ENCODE measurements at regions not wholly inside any gene's neighbourhood (a gene's known extent, or its start where the extent isn't known, plus 50 kb on each side); places are given as distances from the start of the nearest gene placed in this dataset.
"Not testable (repeated sequence)": the region's sequence is repeated elsewhere in the genome, so short reads cannot be mapped to it uniquely, and the experiment has no call there.

DNA sequence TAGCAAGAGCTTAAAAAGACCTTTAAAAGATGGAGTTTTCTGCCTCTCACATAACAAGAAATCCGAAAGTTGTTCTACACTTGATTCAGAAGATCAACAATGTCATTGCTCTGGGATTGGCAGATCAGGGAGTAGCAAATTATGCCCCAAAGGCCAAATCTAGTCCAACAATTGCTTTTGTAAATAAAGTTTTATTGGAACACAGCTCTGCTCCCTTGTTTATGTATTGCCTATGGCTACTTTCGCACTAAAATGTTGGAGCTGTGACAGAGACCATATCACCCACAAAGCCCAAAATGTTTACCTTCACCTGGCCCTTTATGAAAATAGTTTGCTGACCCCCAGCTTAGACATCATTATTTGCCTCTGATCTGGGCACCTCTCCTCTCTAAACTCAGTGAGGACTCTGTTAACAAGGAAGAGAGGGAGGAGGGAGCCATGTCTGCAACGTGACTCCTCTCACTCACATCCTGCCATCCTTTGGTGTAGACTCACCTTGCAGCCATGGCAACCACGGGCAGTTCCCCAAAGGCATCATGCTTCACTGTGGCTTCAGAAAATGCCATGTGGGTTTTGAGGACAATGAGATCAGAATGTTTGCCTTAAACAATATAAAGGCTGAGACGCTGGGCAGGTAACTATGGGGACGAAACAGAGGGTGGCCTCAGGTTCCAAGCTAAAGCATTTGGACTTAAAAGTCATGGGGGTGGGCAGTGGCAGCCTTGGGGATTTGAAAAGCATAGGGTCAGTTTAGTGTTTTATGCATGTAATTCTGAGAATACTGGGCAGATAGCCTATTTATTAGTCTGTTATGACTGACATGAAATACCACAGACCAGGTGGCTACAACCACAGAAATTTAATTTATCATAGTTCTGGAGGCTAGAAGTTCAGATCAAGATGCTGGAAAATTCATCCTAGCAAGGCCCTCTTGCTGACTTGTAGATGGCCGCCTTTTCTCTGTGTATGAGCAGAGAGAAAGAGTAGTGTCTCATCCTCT, 149.7 kb upstream of the TNFAIP3 start:
- peak; percentile 90 for DNase-seq
- H3K36me3 Mint-ChIP-seq, result no peaks in the 10 kb centered on the region
- CTCF ChIA-PET, result interaction anchor here (0.8 to 3.1 kb wide), 12 partner anchors 9 to 289 kb away, joined by 3 to 19 read pairs (median 4); partner anchors contain the start of gene TNFAIP3
- POLR2A ChIA-PET, result interaction anchor here (0.6 to 4.0 kb wide), 11 partner anchors 9 to 230 kb away, joined by 3 to 32 read pairs (median 5); partner anchors contain the start of gene TNFAIP3
- H3K4me3 Mint-ChIP-seq, result no peak overlapping the region
- no peaks in the 10 kb centered on the region for H3K9me3 Mint-ChIP-seq
- no peaks in the 10 kb centered on the region for H3K27me3 Mint-ChIP-seq
- intact Hi-C loops (cut with micrococcal nuclease), result loop anchor here (1.0 kb wide), 2 partner anchors 9 to 107 kb away; no protein-coding TSS in a partner anchor
- peak overlapping the region; percentile 69 for H3K27ac Mint-ChIP-seq
- H3K4me1 Mint-ChIP-seq (ENCODE audit: low read depth), result peaks cover 47% of the 10 kb centered on the region

DNA sequence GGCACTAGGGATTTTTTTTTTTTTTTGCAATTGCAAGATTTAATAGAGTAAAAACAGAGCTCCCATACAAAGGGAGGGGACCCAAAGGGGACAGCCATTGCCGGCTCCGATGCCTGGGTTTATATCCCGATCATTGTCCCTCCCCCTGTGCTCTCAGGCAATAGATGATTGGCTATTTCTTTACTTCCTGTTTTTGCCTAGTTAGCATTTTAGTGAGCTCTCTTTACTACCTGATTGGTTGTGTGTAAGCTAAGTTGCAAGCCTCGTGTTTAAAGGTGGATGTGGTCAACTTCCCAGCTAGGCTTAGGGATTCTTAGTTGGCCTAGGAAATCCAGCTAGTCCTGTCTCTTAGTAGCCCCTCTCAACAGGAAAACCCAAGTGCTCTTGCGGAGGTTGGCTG, 148.2 kb upstream of the TNFAIP3 start:
- H3K27ac Mint-ChIP-seq; H3K4me3 Mint-ChIP-seq; H3K9me3 Mint-ChIP-seq; H3K36me3 Mint-ChIP-seq; intact Hi-C loops (cut with micrococcal nuclease); DNase-seq; H3K27me3 Mint-ChIP-seq: not testable (repeated sequence)
- peaks cover 55% of the 10 kb centered on the region for H3K4me1 Mint-ChIP-seq (ENCODE audit: low read depth)
- POLR2A ChIA-PET, result interaction anchor here (0.7 kb wide), 1 partner anchor 232 kb away, joined by 4 read pairs; no protein-coding TSS in a partner anchor
- CTCF ChIA-PET, result interaction anchor here (0.7 kb wide), 1 partner anchor 134 kb away, joined by 6 read pairs; no protein-coding TSS in a partner anchor

DNA sequence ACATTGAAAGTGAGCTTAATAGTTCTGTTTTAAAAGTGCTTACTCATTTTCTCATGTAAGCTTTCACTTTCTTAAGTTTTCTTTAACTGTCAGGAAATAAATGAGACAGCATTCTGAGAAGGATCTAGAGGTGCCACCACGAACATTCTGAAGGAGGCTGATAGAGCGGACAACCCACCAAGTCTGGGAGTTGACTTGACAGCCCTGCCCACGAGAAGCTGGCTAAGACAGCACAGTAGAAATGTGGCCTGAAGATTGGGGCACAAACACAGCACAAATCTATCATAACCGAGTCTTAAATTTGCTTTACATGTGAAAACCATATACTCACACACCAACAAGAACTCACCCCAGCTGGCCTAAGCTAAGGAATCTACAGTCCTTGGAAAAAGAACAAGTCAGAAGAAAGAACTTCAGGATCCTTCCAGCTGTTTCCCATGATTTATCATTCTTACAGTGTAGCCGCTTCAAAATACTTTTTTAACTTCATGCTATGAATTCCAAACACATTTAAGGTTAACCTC, 144.2 kb upstream of the TNFAIP3 start:
- Mint-ChIP-seq H3K27ac (peak overlapping the region; percentile 68), H3K36me3 (no peaks in the 10 kb centered on the region), H3K27me3 (peaks cover 6% of the 10 kb centered on the region), H3K9me3 (no peaks in the 10 kb centered on the region), H3K4me1 (ENCODE audit: low read depth) (peaks cover 16% of the 10 kb centered on the region), H3K4me3 (peak overlapping the region; percentile 3)
- DNase-seq, result peak; percentile 56
- intact Hi-C loops (cut with micrococcal nuclease), result loop anchor here (2.0 kb wide), 1 partner anchor 14 kb away; no protein-coding TSS in a partner anchor
- ChIA-PET CTCF (interaction anchor here (1.3 kb wide), 2 partner anchors 72 to 147 kb away, joined by 3 read pairs; no protein-coding TSS in a partner anchor), POLR2A (interaction anchor here (0.6 to 1.2 kb wide), 7 partner anchors 19 to 150 kb away, joined by 3 to 5 read pairs (median 3); no protein-coding TSS in a partner anchor)

DNA sequence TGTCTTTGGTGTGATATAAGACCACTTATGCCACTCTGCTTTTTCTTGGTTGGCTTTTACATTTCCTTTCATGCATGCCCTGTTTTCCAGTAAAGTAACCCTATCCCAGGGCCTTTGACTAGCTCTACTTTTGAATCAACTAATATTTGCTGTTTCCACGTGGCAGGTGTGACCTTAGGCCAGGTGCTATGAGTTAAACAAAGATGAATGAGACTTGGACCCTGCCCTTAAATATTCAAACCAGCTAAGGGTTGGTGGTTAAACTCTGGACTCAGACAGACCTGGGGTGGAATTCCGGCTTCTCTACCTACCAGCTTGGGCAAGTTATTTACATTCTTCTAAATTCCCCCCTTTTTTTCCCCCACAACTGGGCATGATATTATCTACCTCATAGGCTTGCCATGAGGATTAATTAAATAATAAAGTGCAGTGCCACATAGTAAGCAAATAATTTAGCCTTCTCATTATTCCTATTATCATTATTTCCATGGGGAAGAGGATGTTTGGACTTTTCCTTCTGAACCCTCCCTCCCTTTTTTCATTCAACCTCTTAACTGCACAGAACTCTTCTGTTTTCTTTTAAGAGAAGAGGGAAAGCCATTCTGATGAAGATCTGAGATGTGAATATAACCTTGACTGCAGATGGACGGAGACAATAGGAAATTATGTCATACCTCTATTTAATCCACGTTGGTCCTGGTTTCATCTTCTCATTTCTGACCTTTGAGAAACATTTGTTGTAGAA, 143.6 kb upstream of the TNFAIP3 start:
- POLR2A ChIA-PET, result interaction anchor here (0.6 to 1.2 kb wide), 6 partner anchors 18 to 143 kb away, joined by 3 to 5 read pairs (median 4); no protein-coding TSS in a partner anchor
- intact Hi-C loops (cut with micrococcal nuclease), result loop anchor here (2.0 kb wide), 1 partner anchor 13 kb away; no protein-coding TSS in a partner anchor
- no peak for DNase-seq
- no peaks in the 10 kb centered on the region for H3K36me3 Mint-ChIP-seq
- H3K9me3 Mint-ChIP-seq, result no peaks in the 10 kb centered on the region
- peaks cover 9% of the 10 kb centered on the region for H3K27me3 Mint-ChIP-seq
- no peak overlapping the region for H3K27ac Mint-ChIP-seq
- peaks cover 10% of the 10 kb centered on the region for H3K4me1 Mint-ChIP-seq (ENCODE audit: low read depth)
- H3K4me3 Mint-ChIP-seq, result no peak overlapping the region
- CTCF ChIA-PET, result interaction anchor here (0.7 to 1.3 kb wide), 3 partner anchors 72 to 1034 kb away, joined by 3 read pairs; no protein-coding TSS in a partner anchor

DNA sequence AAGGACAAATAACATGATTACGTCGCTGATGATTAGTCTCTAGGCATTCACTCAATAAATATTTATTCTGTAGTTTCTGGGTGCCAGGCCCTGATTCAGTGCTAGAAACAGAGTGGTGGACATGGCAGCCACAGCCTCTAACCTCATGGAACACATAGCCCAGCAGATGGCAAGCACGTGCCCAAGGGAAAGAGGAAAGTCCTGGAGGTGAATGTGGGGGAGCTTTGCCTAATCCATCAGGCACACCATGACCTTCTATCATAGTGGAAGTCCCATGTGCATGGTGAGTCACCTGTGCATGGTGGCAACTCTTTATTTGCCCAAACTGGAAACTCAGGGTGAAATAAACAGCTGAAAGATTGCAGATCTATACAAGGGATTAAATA, 143.0 kb upstream of the TNFAIP3 start:
- H3K36me3 Mint-ChIP-seq, result no peaks in the 10 kb centered on the region
- no peak for DNase-seq
- peaks cover 9% of the 10 kb centered on the region for H3K4me1 Mint-ChIP-seq (ENCODE audit: low read depth)
- ChIA-PET CTCF (interaction anchor here (0.7 kb wide), 1 partner anchor 1034 kb away, joined by 3 read pairs; no protein-coding TSS in a partner anchor), POLR2A (interaction anchor here (1.2 kb wide), 1 partner anchor 143 kb away, joined by 3 read pairs; the partner anchor contains the start of gene TNFAIP3)
- peaks cover 9% of the 10 kb centered on the region for H3K27me3 Mint-ChIP-seq
- no peaks in the 10 kb centered on the region for H3K9me3 Mint-ChIP-seq
- H3K27ac Mint-ChIP-seq, result no peak overlapping the region
- intact Hi-C loops (cut with micrococcal nuclease), result no loop called here
- H3K4me3 Mint-ChIP-seq, result no peak overlapping the region

DNA sequence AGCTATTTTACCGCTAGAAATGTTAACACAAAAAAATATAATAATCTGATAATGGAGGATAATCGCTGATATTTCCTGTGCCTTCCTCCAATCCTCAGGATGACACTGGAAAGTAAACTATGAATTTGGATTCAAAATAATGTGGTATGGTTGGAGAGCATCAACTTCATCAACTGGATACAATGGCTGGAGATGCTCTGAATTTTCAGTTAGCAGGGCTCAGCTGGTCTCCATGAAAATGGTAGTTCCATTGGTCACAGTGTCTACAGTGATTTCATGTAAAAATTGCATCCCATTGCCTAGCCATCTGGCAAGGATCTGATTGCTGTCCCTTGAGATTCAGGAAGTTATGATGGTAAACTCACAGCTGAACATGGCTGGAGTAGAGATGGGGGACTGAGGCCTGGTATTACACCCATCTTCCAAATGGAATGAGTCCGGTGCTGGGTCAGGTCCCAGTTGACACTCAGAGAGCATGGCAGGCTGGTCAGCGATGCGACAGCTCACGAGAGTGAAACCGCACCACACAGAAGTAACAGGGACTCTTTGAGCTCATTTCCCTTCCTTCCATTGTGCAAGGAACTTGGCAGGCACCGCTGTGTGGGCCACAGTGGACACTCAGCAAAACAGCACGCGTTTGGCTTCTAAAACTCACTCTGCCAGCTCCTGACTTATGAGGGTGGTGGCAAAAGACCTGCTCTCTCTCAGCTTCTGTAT, 142.4 kb upstream of the TNFAIP3 start:
- peaks cover 9% of the 10 kb centered on the region for H3K4me1 Mint-ChIP-seq (ENCODE audit: low read depth)
- no peak overlapping the region for H3K27ac Mint-ChIP-seq
- DNase-seq, result no peak
- ChIA-PET CTCF (interaction anchor here (0.7 kb wide), 1 partner anchor 1035 kb away, joined by 3 read pairs; no protein-coding TSS in a partner anchor), POLR2A (interaction anchor here (1.2 kb wide), 1 partner anchor 142 kb away, joined by 3 read pairs; the partner anchor contains the start of gene TNFAIP3)
- no peaks in the 10 kb centered on the region for H3K36me3 Mint-ChIP-seq
- peaks cover 9% of the 10 kb centered on the region for H3K27me3 Mint-ChIP-seq
- intact Hi-C loops (cut with micrococcal nuclease), result no loop called here
- H3K4me3 Mint-ChIP-seq, result no peak overlapping the region
- H3K9me3 Mint-ChIP-seq, result no peaks in the 10 kb centered on the region

DNA sequence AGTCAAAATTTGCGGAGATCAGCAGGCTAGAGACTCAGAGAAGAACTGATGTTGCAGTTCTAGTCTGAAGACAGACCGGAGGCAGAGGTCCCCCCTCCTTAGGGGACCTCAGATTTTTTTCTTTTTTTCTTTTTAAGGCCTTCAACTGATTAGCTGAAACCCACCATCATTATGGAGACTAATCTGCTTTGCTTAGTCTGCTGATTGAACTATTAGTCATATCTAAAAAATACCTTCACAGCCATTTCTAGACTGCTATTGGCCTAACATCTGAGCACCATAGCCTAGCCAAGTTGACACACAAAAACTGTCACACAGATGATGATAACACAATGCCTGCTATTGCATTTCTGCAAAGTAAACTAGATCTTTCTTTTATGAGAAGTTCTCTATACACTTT, 141.1 kb upstream of the TNFAIP3 start:
- ChIA-PET POLR2A (no interaction called here), CTCF (interaction anchor here (1.1 kb wide), 1 partner anchor 21 kb away, joined by 3 read pairs; no protein-coding TSS in a partner anchor)
- Mint-ChIP-seq H3K4me1 (ENCODE audit: low read depth) (peaks cover 9% of the 10 kb centered on the region), H3K27me3 (peaks cover 9% of the 10 kb centered on the region), H3K4me3 (no peak overlapping the region), H3K36me3 (no peaks in the 10 kb centered on the region), H3K27ac (no peak overlapping the region), H3K9me3 (no peaks in the 10 kb centered on the region)
- DNase-seq, result no peak
- intact Hi-C loops (cut with micrococcal nuclease), result no loop called here

DNA sequence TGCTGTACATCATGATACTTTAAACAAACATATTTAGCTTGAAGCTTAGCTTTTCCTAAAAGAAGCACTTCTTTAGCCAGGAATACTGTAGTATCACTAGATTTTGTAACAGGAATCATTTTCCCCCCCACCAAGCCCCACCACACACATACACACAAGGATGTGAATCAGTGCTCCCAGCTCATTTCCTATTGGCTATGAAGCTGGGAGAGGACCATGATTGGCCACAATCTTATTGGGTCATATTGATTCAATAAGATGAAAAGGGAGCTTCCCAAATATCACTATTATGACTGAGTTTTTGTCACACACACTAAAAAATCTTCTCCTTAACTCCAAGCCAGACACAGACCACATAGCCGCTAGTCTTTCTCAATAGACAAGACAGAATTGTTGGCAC, 140.5 kb upstream of the TNFAIP3 start:
- POLR2A ChIA-PET, result no interaction called here
- DNase-seq, result no peak
- CTCF ChIA-PET, result interaction anchor here (0.8 to 1.1 kb wide), 2 partner anchors 22 to 73 kb away, joined by 3 read pairs; no protein-coding TSS in a partner anchor
- H3K4me1 Mint-ChIP-seq (ENCODE audit: low read depth), result peaks cover 9% of the 10 kb centered on the region
- no peak overlapping the region for H3K27ac Mint-ChIP-seq
- intact Hi-C loops (cut with micrococcal nuclease), result no loop called here
- no peaks in the 10 kb centered on the region for H3K36me3 Mint-ChIP-seq
- no peaks in the 10 kb centered on the region for H3K9me3 Mint-ChIP-seq
- no peak overlapping the region for H3K4me3 Mint-ChIP-seq
- peaks cover 9% of the 10 kb centered on the region for H3K27me3 Mint-ChIP-seq

DNA sequence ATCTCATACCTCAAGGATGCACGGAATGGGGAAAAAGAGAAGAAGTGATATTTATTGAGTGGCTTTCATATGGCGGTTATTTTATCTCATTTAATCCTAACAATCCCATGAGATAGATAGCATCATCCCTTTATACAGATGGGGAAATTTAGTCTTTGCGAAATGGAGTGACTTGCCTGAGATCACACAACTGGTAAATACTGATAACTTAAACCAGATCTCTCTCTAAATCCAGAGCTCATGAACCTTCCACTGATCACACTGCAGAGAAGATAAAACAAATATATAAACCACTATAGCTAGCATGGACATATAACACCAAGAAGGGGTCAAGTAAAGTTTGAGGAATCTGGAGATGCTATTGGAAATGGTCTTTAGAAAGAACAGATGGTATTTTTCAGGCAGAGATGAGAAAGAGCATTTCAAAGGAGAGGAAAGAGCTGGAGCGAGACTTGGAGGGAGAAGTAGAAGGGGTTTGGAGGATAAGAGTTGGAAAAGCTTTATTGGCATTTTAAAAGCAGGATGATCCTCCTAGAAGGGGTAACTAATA, 139.8 kb upstream of the TNFAIP3 start:
- ChIA-PET CTCF (interaction anchor here (0.8 to 1.1 kb wide), 3 partner anchors 22 to 73 kb away, joined by 3 read pairs; no protein-coding TSS in a partner anchor), POLR2A (no interaction called here)
- H3K4me3 Mint-ChIP-seq, result no peak overlapping the region
- H3K36me3 Mint-ChIP-seq, result no peaks in the 10 kb centered on the region
- DNase-seq, result no peak
- H3K4me1 Mint-ChIP-seq (ENCODE audit: low read depth), result peaks cover 9% of the 10 kb centered on the region
- no peak overlapping the region for H3K27ac Mint-ChIP-seq
- H3K9me3 Mint-ChIP-seq, result no peaks in the 10 kb centered on the region
- intact Hi-C loops (cut with micrococcal nuclease), result no loop called here
- peaks cover 11% of the 10 kb centered on the region for H3K27me3 Mint-ChIP-seq

DNA sequence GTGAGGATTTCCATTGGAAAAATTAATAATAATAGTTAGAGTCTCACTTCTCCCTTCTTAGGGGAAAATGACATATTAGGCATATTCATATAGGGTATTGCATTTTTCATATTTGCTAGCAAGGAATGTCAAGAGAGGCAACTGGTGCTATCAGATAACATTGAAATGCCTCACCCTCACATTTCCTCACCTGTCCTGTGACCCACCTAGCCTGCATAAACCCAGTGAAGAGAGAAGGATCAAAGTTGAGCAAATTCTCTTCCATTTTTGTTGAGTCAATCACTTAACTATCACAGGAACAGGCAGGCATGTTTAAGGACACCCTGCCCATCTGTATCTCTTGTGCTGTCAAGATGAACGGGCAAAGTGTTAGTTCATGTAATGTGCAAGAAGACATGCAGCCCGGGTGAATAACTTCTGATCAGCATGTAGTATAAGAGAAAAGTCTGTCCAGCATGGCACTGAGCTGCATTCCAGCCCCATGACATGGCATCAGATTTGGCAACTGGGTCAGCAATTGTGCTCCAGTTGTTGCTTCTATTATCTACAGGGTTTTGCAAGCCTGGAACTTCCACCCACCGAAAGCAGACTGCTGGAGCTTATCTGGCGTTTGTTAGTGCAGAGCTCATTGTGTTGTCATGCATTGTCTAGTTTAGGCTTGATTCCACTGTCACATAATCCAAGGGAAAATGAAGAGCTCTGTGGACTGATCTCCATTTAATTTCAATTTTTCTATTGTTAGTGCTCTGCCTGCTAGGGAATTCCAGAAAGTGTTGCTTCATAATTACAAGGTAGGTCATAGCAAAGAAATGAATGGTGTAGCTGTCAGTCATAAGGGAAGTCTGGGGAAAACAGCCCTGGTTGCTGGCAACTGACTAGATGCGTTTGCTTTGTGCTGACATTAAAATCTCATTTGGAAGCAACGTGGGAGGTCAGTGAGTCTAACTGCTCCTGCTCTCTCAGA, 138.4 kb upstream of the TNFAIP3 start:
- no peak for DNase-seq
- no peak overlapping the region for H3K27ac Mint-ChIP-seq
- ChIA-PET CTCF (interaction anchor here (1.1 kb wide), 1 partner anchor 32 kb away, joined by 3 read pairs; no protein-coding TSS in a partner anchor), POLR2A (no interaction called here)
- H3K27me3 Mint-ChIP-seq, result peaks cover 11% of the 10 kb centered on the region
- H3K4me3 Mint-ChIP-seq, result no peak overlapping the region
- no peaks in the 10 kb centered on the region for H3K9me3 Mint-ChIP-seq
- intact Hi-C loops (cut with micrococcal nuclease), result no loop called here
- no peaks in the 10 kb centered on the region for H3K4me1 Mint-ChIP-seq (ENCODE audit: low read depth)
- no peaks in the 10 kb centered on the region for H3K36me3 Mint-ChIP-seq

All from activated CD4-positive, alpha-beta memory T cell treated with anti-CD3 and anti-CD28 coated beads for 36 hours (primary cell).